Neural cell (in vitro differentiated cells): ENCODE measurements at regions not wholly inside any gene's neighbourhood (a gene's known extent, or its start where the extent isn't known, plus 50 kb on each side); places are given as distances from the start of the nearest gene placed in this dataset.

Source experiments
- CTCF ChIP-seq: fragments of 450-650 bp; IDR thresholded peaks from 2 replicates; pipeline ENCODE4 v1.5.1; 2014; ENCODE audit warnings: antibody characterized with exemption, mild to moderate bottlenecking, moderate library complexity; ENCODE audit not compliant: poor library complexity, severe bottlenecking
- POLR2AphosphoS5 ChIP-seq: IDR thresholded peaks from 2 replicates; pipeline ENCODE4 v1.6.1; 2012
- REST ChIP-seq: IDR thresholded peaks from 2 replicates; pipeline ENCODE4 v1.6.1; 2012; ENCODE audit warnings: borderline replicate concordance
- SMC3 ChIP-seq: fragments of 450-650 bp; conservative IDR thresholded peaks from 2 replicates; pipeline ENCODE4 v1.6.1; 2014; ENCODE audit warnings: antibody characterized with exemption, mild to moderate bottlenecking, moderate library complexity; ENCODE audit not compliant: poor library complexity
- TAF1 ChIP-seq: IDR thresholded peaks from 2 replicates; pipeline ENCODE4 v1.6.1; 2012; ENCODE audit warnings: low read depth

GRCh38 chr16:86285421-86285820, 224.9 kb upstream of the FOXF1 start:
- no peak for TF ChIP-seq POLR2AphosphoS5
- no peak for TF ChIP-seq SMC3
- no peak for TF ChIP-seq CTCF
- TF ChIP-seq REST: no peak
- no peak for TF ChIP-seq TAF1
